Dermis microvascular lymphatic vessel endothelial cell (primary cell): ENCODE measurements at regions not wholly inside any gene's neighbourhood (a gene's known extent, or its start where the extent isn't known, plus 50 kb on each side); places are given as distances from the start of the nearest gene placed in this dataset.
"Not testable (repeated sequence)": the region's sequence is repeated elsewhere in the genome, so short reads cannot be mapped to it uniquely, and the experiment has no call there.

Source experiments
- DNase-seq, 2 donors: peaks; one replicate each; pipeline versions ENCODE4 v3.0.0 to v3.0.0-alpha.2; 2010; ENCODE audit warnings: low read depth in 2 of 2

GRCh38 chr5:53733853-53734252 is 173.4 kb downstream of the NDUFS4 start:
- DNase-seq, result no peak

GRCh38 chr5:53738105-53738504 is 177.7 kb downstream of the NDUFS4 start:
- DNase-seq, result no peak

GRCh38 chr5:53739111-53739510 is 178.7 kb downstream of the NDUFS4 start:
- DNase-seq, result no peak

- no peak for DNase-seq
Observed at GRCh38 chr5:53749621-53750020, 189.2 kb downstream of the NDUFS4 start.

GRCh38 chr5:53752282-53752681 is 191.8 kb downstream of the NDUFS4 start:
- DNase-seq, result not testable (repeated sequence)

- DNase-seq, result no peak
Observed at GRCh38 chr5:53766673-53767072, 206.2 kb downstream of the NDUFS4 start.

- DNase-seq, result no peak
Observed at GRCh38 chr5:53777864-53778618, 217.6 kb downstream of the NDUFS4 start.

GRCh38 chr5:53779541-53779981 is 219.1 kb downstream of the NDUFS4 start:
- DNase-seq, result peak; percentile 61 to 72

GRCh38 chr5:53782620-53783019 is 222.2 kb downstream of the NDUFS4 start:
- no peak for DNase-seq

- DNase-seq, result no peak
Observed at GRCh38 chr5:53783624-53784228, 223.3 kb downstream of the NDUFS4 start.

- no peak for DNase-seq
Observed at GRCh38 chr5:53784596-53784995, 224.2 kb downstream of the NDUFS4 start.

- DNase-seq, result no peak
Observed at GRCh38 chr5:53785924-53786323, 225.5 kb downstream of the NDUFS4 start.

- DNase-seq, result no peak
Observed at GRCh38 chr5:53790026-53790425, 229.6 kb downstream of the NDUFS4 start.

- no peak for DNase-seq
Observed at GRCh38 chr5:53792338-53792737, 231.9 kb downstream of the NDUFS4 start.

GRCh38 chr5:53799644-53800043 is 239.2 kb downstream of the NDUFS4 start:
- not testable (repeated sequence) for DNase-seq

- DNase-seq, result not testable (repeated sequence)
Observed at GRCh38 chr5:53808392-53808791, 248.0 kb downstream of the NDUFS4 start.

- no peak for DNase-seq
Observed at GRCh38 chr5:53814819-53815218, 254.4 kb downstream of the NDUFS4 start.

GRCh38 chr5:53815471-53815870 is 255.0 kb downstream of the NDUFS4 start:
- no peak for DNase-seq

- no peak for DNase-seq
Observed at GRCh38 chr5:53817183-53817582, 256.7 kb downstream of the NDUFS4 start.

GRCh38 chr5:53819482-53819881 is 259.0 kb downstream of the NDUFS4 start:
- no peak for DNase-seq

- DNase-seq, result no peak
Observed at GRCh38 chr5:53820119-53820801, 259.8 kb downstream of the NDUFS4 start.

GRCh38 chr5:53820802-53821171 is 260.3 kb downstream of the NDUFS4 start:
- DNase-seq, result no peak

- no peak for DNase-seq
Observed at GRCh38 chr5:53825016-53825415, 264.6 kb downstream of the NDUFS4 start.
